GM23248 (cell line): ENCODE measurements at regions not wholly inside any gene's neighbourhood (a gene's known extent, or its start where the extent isn't known, plus 50 kb on each side); places are given as distances from the start of the nearest gene placed in this dataset.
"Not testable (repeated sequence)": the region's sequence is repeated elsewhere in the genome, so short reads cannot be mapped to it uniquely, and the experiment has no call there.

Source experiments
- DNase-seq: peaks from one replicate; pipeline ENCODE4 v3.0.0-alpha.2; 2015
- H2AFZ ChIP-seq: fragments of 200-600 bp; sonication (generic); 2 replicates; pipeline ENCODE4 v1.6.1; 2016; ENCODE audit warnings: antibody characterized with exemption
- H3F3A ChIP-seq: fragments of 200-600 bp; sonication (generic); 2 replicates; pipeline ENCODE4 v1.6.1; 2016; ENCODE audit warnings: mild to moderate bottlenecking, antibody characterized with exemption, mixed run types; ENCODE audit not compliant: insufficient read depth
- H3K27ac ChIP-seq: fragments of 200-600 bp; sonication (generic); 2 replicates; pipeline ENCODE4 v1.5.1; 2016; ENCODE audit warnings: mild to moderate bottlenecking
- H3K27me3 ChIP-seq: fragments of 200-600 bp; sonication (generic); replicated peaks from 2 replicates; pipeline ENCODE4 v1.6.1; 2016; ENCODE audit warnings: mild to moderate bottlenecking; ENCODE audit not compliant: insufficient read depth
- H3K36me3 ChIP-seq: fragments of 200-600 bp; sonication (generic); 2 replicates; pipeline ENCODE4 v1.6.1; 2016; ENCODE audit warnings: low read depth, mild to moderate bottlenecking
- H3K4me1 ChIP-seq: fragments of 200-600 bp; sonication (generic); 2 replicates; pipeline ENCODE4 v1.6.1; 2016; ENCODE audit warnings: mild to moderate bottlenecking; ENCODE audit not compliant: insufficient read depth
- H3K4me2 ChIP-seq: fragments of 200-600 bp; sonication (generic); one replicate; pipeline ENCODE4 v1.6.1; 2016; ENCODE audit warnings: mild to moderate bottlenecking; ENCODE audit not compliant: unreplicated experiment
- H3K4me3 ChIP-seq: fragments of 200-600 bp; sonication (generic); 2 replicates; pipeline ENCODE4 v1.5.1; 2016; ENCODE audit warnings: mild to moderate bottlenecking
- H3K79me2 ChIP-seq: fragments of 200-600 bp; sonication (generic); 2 replicates; pipeline ENCODE4 v1.6.1; 2016; ENCODE audit warnings: mild to moderate bottlenecking; ENCODE audit not compliant: insufficient read depth
- H3K9ac ChIP-seq: fragments of 200-600 bp; sonication (generic); 2 replicates; pipeline ENCODE4 v1.6.1; 2016; ENCODE audit warnings: mild to moderate bottlenecking
- H3K9me2 ChIP-seq: fragments of 200-600 bp; sonication (generic); 2 replicates; pipeline ENCODE4 v1.6.1; 2016; ENCODE audit warnings: mixed run types, mild to moderate bottlenecking, moderate library complexity; ENCODE audit not compliant: insufficient read depth
- H3K9me3 ChIP-seq: fragments of 200-600 bp; sonication (generic); one replicate; pipeline ENCODE4 v1.6.1; 2017; ENCODE audit warnings: low read depth
- H4K20me1 ChIP-seq: fragments of 200-600 bp; sonication (generic); 2 replicates; pipeline ENCODE4 v1.6.0; 2016; ENCODE audit not compliant: insufficient read depth
- EZH2 ChIP-seq: fragments of 200-600 bp; sonication (generic); IDR thresholded peaks from 2 replicates; pipeline ENCODE4 v1.6.1; 2018; ENCODE audit warnings: antibody characterized with exemption, mild to moderate bottlenecking; ENCODE audit not compliant: insufficient read depth, poor library complexity, severe bottlenecking
- EZH2phosphoT487 ChIP-seq: fragments of 200-600 bp; sonication (generic); IDR thresholded peaks from 2 replicates; pipeline ENCODE4 v1.6.1; 2018; ENCODE audit warnings: antibody characterized with exemption, moderate library complexity, mild to moderate bottlenecking, low read depth; ENCODE audit not compliant: insufficient read depth
- WGBS, 2 experiments: methylation state at CpG; one replicate each; pipeline ENCODE4 v1.1.6; 2015 to 2017; ENCODE audit warnings: low lambda C conversion rate in 2 of 2, low coverage in 1 of 2; ENCODE audit errors: missing lambda C conversion rate in 2 of 2; 5-methylcytosine and 5-hydroxymethylcytosine counted together
- in situ Hi-C: fragments of 300-500 bp; cut with MboI; formaldehyde crosslinking; loops from 2 replicates; pipeline ENCODE4 v1.15.0; 2020

DNA sequence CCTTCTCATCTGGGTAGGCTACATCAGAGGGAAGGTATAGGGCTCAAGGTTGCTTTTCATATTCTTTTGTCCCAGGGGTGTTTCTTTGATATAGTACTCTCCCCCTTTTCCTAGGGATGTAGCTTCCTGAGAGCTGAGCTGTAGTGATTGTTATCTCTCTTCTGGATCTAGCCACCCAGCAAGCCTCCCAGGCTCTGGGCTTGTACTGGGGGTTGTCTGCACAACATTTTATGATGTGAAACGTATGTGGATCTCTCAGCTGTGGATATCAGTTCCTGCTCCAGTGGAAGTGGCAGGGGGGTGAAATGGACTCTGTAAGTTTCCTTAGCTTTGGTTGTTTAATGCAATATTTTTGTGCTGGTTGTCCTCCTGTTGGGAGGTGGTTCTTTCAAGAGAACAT is 437.3 kb upstream of the SYNCRIP start:
- Histone ChIP-seq H3K79me2 (no peaks in the 10 kb centered on the region), H2AFZ (no peak overlapping the region), H3F3A (no peaks in the 10 kb centered on the region), H3K9me3 (no peaks in the 10 kb centered on the region), H3K27ac (no peak overlapping the region), H3K36me3 (no peaks in the 10 kb centered on the region), H3K4me1 (no peaks in the 10 kb centered on the region), H3K4me3 (no peak overlapping the region), H3K27me3 (no peaks in the 10 kb centered on the region), H3K9me2 (no peaks in the 10 kb centered on the region), H4K20me1 (no peaks in the 10 kb centered on the region), H3K4me2 (no peak overlapping the region), H3K9ac (no peak overlapping the region)
- in situ Hi-C loops = no loop called here
- 0% methylated on average over 1 of the region's 1 CpG for WGBS, 2 experiments
- DNase-seq = no peak
- TF ChIP-seq EZH2 = no peak

DNA sequence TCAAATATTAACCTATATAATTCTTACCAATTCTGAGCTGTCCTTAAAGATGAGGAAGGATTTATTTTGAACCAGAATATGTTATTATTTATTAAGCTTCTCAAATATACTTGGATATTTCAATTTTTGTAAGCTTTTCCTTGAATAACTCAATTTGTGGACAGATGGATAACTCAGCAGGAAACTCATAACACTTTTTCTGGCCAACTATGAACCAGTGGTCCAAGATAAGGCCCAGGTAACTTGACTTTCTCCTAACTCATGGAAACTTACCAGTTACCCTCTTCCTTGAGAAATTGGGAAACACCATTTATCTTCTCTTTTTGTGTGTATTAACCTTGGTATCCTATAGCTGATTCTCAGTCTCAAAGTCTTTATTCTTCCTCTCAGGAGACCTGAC is 427.5 kb upstream of the SYNCRIP start:
- no peaks in the 10 kb centered on the region for H3K9me2 ChIP-seq
- in situ Hi-C loops = no loop called here
- no peak for DNase-seq
- no peaks in the 10 kb centered on the region for H3F3A ChIP-seq
- no peak overlapping the region for H3K27ac ChIP-seq
- H3K79me2 ChIP-seq = no peaks in the 10 kb centered on the region
- H3K36me3 ChIP-seq = no peaks in the 10 kb centered on the region
- H4K20me1 ChIP-seq = no peaks in the 10 kb centered on the region
- no peak overlapping the region for H3K4me2 ChIP-seq
- H3K4me3 ChIP-seq = no peak overlapping the region
- no peaks in the 10 kb centered on the region for H3K9me3 ChIP-seq
- H3K9ac ChIP-seq = no peak overlapping the region
- no peaks in the 10 kb centered on the region for H3K4me1 ChIP-seq
- TF ChIP-seq EZH2phosphoT487 = no peak
- TF ChIP-seq EZH2 = no peak
- H2AFZ ChIP-seq = no peak overlapping the region
- no peaks in the 10 kb centered on the region for H3K27me3 ChIP-seq

DNA sequence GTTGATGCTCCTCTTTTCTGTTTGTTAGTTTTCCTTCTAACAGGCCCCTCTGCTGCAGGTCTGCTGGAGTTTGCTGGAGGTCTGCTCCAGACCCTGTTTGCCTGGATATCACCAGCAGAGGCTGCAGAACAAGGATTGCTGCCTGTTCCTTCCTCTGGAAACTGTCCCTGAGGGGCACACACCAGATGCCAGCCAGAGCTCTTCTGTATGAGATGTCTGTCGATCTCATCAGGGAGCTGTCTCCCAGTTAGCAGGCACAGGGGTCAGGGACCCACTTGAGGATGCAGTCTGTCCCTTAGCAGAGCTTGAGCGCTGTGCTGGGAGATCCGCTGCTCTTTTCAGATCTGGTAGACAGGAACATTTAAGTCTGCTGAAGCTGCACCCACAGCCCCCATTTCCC is 422.3 kb upstream of the SYNCRIP start:
- H3K79me2 ChIP-seq, H3K9ac ChIP-seq, H3K4me3 ChIP-seq, H4K20me1 ChIP-seq, H3K9me3 ChIP-seq, H3F3A ChIP-seq, H3K4me2 ChIP-seq, in situ Hi-C loops, H3K36me3 ChIP-seq, H2AFZ ChIP-seq, DNase-seq, H3K27ac ChIP-seq, H3K27me3 ChIP-seq, H3K9me2 ChIP-seq, H3K4me1 ChIP-seq: not testable (repeated sequence)
- 32 to 58% methylated on average over 3 of the region's 3 CpGs for WGBS, 2 experiments

DNA sequence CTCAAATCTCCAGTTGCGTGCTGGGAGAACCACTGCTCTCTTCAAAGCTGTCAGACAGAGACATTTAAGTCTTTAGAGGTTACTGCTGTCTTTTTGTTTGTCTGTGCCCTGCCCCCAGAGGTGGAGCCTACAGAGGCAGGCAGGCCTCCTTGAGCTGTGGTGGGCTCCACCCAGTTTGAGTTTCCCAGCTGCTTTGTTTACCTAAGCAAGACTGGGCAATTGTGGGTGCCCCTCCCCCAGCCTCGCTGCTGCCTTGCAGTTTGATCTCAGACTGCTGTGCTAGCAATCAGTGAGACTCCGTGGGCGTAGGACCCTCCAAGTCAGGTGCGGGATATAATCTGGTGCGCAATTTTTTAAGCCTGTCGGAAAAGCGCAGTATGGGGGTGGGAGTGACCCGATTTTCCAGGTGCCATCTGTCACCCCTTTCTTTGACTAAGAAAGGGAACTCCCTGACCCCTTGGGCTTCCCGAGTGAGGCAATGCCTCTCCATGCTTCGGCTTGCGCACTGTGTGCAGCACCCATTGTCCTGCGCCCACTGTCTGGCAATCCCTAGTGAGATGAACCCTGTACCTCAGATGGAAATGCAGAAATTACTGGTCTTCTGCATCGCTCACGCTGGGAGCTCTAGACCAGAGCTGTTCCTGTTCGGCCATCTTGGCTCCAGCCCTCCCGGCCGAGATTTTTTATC is 414.8 kb upstream of the SYNCRIP start:
- H3K9ac ChIP-seq, H3K4me1 ChIP-seq, H3K4me2 ChIP-seq, in situ Hi-C loops, H3K27ac ChIP-seq, H3K4me3 ChIP-seq, H3K36me3 ChIP-seq, H3K79me2 ChIP-seq, H3F3A ChIP-seq, DNase-seq, H3K9me2 ChIP-seq, H4K20me1 ChIP-seq, H2AFZ ChIP-seq, H3K27me3 ChIP-seq, H3K9me3 ChIP-seq: not testable (repeated sequence)
- WGBS, 2 experiments = 53% methylated on average over 18 of the region's 18 CpGs

DNA sequence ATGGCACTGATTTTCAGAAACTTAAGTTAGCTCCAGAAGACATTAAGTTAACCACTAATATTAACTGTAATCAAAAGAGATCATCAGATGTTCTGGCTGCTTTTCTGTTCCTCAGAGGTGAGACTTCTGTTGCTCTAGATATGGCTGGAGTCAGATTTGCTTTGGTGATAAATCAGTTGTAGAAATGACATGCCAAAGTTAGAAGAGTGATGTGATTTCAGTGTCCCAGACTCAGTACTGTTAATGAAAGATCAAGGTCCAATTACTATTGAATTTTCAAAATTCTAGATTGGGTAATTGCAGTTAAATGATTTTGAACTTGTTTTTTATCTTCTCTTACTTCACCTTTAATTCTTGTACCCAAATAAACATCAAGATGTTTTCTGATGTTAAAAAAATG is 402.4 kb upstream of the SYNCRIP start:
- H3K79me2 ChIP-seq = no peaks in the 10 kb centered on the region
- no peaks in the 10 kb centered on the region for H3K9me2 ChIP-seq
- H3K27me3 ChIP-seq = no peaks in the 10 kb centered on the region
- no peak overlapping the region for H3K4me2 ChIP-seq
- TF ChIP-seq EZH2 = no peak
- no peak for TF ChIP-seq EZH2phosphoT487
- H3K36me3 ChIP-seq = no peaks in the 10 kb centered on the region
- H3K9me3 ChIP-seq = peaks cover 4% of the 10 kb centered on the region
- no peak for DNase-seq
- H3K4me3 ChIP-seq = no peak overlapping the region
- H3K27ac ChIP-seq = no peak overlapping the region
- no peaks in the 10 kb centered on the region for H4K20me1 ChIP-seq
- H3K9ac ChIP-seq = no peak overlapping the region
- H3F3A ChIP-seq = no peaks in the 10 kb centered on the region
- in situ Hi-C loops = no loop called here
- H2AFZ ChIP-seq = no peak overlapping the region
- H3K4me1 ChIP-seq = no peaks in the 10 kb centered on the region
